HUDEP-2 (cell line): ENCODE measurements at regions not wholly inside any gene's neighbourhood (a gene's known extent, or its start where the extent isn't known, plus 50 kb on each side); places are given as distances from the start of the nearest gene placed in this dataset.
"Not testable (repeated sequence)": the region's sequence is repeated elsewhere in the genome, so short reads cannot be mapped to it uniquely, and the experiment has no call there.

Experiments
- DNase-seq, 76 experiments: peaks; one replicate each; lab custom pipeline; 2025; ENCODE audit not compliant: unreplicated experiment in 76 of 76; lab: John Stamatoyannopoulos, UW

- no peak for DNase-seq
Measured at GRCh38 chr22:27108425-27109114, 451.2 kb downstream of the MIAT start.

DNA sequence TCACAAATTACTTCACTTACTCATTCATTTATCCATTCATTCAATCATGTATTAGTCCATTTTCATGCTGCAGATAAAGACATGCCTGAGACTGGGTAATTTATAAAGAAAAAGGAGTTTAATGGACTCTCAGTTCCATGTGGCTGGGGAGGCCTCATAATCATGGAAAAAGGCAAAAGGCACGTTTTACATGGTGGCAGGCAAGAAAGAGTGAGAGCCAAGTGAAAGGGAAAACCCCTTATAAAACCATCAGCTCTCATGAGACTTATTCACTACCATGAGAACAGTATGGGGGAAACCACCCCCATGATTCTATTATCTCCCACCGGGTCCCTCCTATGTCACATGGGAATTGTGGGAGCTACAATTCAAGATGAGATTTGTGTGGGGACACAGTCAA is 452.0 kb downstream of the MIAT start:
- not testable (repeated sequence) for DNase-seq

GRCh38 chr22:27110665-27111451 is 453.5 kb downstream of the MIAT start:
- no peak for DNase-seq

DNA sequence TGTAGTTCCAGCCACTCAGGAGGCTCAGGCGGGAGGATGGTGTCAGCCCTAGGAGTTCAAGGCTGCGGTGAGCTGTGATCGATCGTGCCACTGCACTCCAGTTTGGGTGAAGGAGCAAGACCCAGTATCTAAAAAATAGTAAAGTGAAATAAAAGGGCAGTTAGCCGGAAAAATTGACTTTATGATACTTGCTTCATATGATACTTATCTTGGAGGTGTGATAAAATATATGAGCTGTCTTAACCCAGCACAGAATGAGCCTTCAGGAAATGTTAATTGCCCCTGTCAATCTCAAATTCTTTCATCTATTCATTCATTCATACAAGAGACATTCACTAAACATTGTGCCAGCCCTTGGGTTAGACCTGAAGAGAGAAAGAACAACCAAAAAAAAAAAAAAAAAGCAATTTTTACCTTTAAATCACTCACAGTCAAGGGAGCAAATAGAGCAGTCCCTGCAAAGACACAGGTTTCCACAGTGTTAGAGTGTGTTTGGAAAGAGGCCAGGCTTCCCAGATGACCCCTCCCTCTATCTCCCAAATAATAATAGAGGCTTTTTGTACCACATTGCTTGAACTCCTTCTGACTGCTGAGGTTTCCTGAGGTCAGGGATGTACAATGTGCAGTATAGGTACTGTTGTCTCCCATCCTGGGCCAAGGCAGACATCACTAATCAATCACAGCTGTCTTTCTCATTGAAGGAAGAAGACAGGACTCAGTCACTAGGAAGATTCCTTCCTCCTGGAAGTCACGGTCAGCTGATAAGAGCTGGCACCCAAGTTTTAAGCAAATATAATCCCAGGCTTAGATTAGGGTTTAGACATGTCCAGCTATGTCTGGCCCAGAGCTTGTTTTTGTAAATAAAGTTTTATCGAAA is 454.6 kb downstream of the MIAT start:
- no peak for DNase-seq

DNA sequence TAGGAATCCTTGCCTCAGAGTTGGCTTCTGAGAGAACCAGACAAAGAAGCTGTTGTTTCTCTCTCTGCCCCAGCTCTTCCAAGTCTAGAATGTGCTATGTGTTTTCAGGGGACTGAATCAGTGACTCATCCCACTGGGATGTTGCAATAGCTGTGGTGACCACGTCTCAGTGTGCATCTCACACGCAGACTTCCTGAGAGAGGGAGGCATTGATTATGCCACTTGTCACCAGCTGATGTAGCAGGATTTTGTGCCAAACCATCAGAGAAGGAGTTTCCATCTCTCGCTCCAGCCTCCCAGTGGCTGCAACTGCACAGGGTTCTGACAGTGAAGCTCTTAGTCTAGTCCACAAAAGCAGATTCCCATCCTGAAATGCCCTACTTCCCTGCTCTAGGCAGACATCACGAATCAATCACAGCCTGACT is 455.8 kb downstream of the MIAT start:
- DNase-seq: no peak

DNA sequence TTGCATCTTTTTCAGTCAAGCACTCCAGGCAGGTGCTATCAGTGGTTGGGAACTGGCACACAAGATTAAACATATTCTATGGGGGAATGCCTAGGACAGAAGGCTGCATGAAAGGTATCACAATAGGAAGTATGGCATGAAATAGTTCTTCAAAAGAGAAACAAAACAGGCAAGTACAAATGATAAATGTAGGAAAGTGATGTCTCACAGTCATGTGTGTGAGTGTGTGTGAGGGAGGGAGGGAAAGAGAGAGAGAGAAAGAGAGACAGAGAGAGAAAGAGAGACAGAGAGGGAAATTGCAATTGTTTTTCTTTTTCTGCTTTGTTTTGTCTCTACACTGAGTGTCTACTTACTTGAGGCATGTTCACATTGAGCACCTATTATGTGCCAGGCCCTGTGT is 456.3 kb downstream of the MIAT start:
- no peak for DNase-seq

DNA sequence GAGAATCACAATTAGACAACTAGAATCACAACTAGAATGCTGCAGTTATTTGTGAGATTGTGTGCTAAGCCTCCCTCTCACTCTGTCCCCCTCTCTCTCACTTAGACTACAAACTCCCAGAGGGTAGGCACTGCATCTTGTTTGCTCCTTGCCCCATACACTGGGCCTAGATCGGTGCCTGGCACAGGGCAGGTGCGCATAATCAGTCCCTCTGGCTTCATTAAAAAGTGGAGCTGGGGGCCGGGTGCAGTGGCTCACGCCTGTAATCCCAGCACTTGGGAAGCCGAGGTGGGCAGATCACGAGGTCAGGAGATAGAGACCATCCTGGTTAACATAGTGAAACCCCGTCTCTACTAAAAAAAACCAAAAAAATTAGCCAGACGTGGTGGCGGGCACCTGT is 456.8 kb downstream of the MIAT start:
- no peak for DNase-seq

GRCh38 chr22:27115410-27115809 is 458.0 kb downstream of the MIAT start:
- no peak for DNase-seq

- no peak for DNase-seq
Measured at GRCh38 chr22:27115816-27116256, 458.4 kb downstream of the MIAT start.

DNA sequence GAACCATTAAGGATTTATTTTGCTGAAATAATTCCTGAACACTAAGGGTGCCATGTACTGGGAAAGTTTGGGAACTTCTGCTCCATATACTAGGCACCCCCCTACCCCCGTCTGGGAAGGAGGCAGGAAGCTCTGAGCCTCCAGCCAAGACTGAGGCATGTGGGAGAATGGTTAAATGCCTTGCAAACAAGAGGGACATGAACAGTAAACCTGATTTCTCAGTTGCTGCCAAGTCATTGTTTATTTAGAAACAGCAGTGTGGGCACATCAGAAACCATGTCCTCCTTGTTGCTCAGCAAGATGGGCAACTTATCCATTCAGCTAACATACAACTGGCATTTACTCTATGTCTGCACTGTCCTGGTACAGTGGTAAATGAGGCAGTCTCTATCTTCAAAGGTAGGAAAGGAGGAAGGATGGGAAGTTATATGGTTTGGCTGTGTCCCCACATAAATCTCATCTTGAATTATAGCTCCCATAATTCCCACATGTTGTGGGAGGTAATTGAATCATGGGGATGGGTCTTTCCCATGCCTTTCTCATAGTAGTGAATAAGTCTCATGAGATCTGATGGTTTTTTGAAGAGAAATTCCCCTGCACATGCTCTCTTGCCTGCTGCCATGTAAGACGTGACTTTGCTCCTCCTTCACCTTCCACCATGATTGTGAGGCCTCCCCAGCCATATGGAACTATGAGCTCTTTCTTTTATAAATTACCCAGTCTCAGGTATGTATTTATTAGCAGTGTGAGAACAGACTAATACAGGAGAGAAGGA is 459.1 kb downstream of the MIAT start:
- no peak for DNase-seq

DNA sequence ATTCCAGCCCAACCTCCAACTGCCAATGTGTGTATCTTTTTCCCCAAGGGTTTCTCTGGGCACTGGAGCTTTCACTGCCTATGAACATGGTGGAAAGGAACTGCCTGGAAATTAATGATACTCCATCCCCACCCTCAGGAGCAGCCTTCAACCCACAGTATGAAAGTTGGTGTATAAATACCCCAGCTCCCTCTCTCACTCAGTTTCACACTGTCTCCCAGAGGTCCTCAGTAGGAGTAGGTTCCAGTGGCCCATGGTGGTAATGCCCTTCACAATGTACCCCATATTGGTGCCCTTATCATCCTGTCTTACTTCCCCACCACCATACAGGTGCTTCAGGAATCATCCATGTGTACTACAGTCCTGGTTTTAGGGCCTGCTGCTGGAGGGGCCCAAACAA is 462.6 kb downstream of the MIAT start:
- no peak for DNase-seq

GRCh38 chr22:27122574-27122973 is 465.2 kb downstream of the MIAT start:
- no peak for DNase-seq

- no peak for DNase-seq
Measured at GRCh38 chr22:27123880-27124279, 466.5 kb downstream of the MIAT start.

DNA sequence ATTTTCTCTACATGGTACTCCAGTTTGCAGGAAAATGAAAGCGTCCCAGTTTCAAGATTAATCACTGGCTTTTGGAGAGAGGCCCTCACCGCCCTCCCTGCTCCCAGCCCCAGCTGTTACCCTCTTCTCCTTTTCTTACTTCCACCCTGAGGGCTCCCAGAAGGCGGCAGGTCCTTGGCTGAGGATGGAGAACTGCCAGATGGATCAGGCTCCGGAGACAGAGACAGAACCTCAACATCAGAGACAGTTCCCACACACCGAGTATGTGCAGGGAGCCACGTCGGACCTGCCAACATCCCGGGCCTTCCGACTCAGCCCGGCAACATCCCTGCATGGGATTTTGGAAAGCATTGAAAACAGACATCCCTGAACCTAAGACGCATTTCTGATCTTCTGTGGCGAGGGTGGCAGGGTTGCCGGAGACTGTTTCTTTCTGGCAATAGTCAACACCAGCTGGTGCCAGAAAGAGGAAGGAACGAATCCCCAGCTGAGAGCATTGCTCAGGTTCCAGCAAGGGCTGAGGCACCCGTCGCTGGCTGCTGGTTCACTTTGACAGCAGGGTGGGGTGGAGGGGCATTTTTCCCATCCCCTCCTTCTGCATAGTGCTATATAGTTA is 467.1 kb downstream of the MIAT start:
- no peak for DNase-seq

- no peak for DNase-seq
Measured at GRCh38 chr22:27125539-27125938, 468.2 kb downstream of the MIAT start.

- no peak for DNase-seq
Measured at GRCh38 chr22:27127911-27128310, 470.5 kb downstream of the MIAT start.

DNA sequence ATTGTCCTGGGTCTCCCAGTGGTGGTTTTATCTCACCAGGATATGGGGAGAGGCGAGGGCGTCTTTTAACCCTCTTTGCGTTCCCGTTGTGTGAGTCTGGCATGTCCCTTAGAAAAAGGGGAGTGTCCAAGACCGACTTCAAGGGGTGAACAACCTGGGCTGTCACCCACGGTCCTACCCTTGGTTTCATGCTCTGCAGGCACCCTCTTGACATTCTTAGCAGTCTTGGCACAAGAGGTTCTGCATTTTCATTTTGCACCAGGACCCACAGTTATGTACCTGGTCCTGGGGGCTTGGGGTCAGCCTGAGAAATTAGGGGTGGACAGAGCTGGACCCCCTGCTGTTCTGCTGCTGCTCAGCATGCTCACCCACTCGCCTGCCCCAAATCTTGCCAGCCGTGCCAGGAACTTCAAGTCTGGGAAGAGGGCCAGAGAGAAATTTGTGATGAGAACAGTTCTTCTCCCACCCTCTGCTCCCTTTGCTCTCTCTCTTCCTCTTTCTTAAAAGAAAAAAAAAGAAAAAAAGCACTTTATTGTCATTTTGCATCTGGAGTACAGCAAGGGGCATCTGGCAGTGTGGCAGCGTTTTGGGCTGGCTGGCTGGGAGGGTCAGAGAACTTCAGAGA is 471.2 kb downstream of the MIAT start:
- DNase-seq: no peak

GRCh38 chr22:27129266-27129665 is 471.9 kb downstream of the MIAT start:
- no peak for DNase-seq

- peak in 1 of 76 experiments; percentile 2 for DNase-seq
Measured at GRCh38 chr22:27130906-27131305, 473.5 kb downstream of the MIAT start.

DNA sequence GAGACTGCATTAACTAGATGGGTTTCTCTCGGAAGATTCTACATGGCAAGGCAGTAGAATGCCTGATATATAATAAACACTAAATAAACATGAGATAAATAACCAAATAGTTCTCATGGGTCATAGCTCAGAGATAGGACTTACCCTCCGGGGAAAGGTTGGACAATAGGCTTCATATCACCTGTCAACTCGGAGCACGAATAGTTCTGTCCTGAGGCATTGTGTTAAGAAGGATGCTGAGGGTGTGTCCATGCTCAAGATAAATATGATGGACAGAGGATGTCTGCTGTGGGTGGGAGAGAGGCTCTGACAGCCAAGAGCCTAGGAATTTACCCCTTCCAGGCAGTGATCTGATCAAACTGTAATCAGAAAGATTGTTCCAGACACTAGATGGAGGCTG is 474.0 kb downstream of the MIAT start:
- no peak for DNase-seq
